ENCODE measurements at regions not wholly inside any gene's neighbourhood (a gene's known extent, or its start where the extent isn't known, plus 50 kb on each side); places are given as distances from the start of the nearest gene placed in this dataset.

DNA sequence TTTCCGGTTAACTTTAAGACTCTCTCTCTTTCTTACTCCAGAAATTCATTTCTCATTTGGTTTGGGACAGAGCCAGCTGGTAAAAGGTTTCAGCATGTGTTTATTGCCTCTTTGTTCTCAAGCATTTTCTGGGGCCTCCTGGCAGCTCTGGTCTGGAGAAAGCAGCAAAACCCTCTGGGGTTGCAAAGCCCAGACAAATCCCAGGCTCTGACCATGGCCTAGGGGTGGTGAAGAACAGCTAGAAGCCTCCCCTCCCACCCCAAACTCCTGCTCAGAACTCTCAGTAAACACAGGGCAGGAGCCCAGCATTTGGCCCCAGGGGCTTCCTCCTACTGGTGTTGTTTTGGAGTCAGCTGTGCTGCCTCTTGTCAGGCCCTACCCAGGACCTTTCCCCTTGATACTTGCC is 124.2 kb upstream of the SERP2 start:
- WGBS, 2 donors: 0 to 5% methylated on average over 1 of the region's 1 CpG
- intact Hi-C loops (cut with DNase I): no loop called here
- DNase-seq (no peak), ATAC-seq (ENCODE audit: low FRiP score) (peak; percentile 62)
- Histone ChIP-seq H3K4me1 (ENCODE audit: control insufficient read depth in 1 of 2, insufficient read depth in 2 of 2, low read length in 2 of 2) (peaks cover 0 to 5% of the 10 kb centered on the region in 2 donors), H3K9me3 (ENCODE audit: control insufficient read depth, low read length) (no peaks in the 10 kb centered on the region), H3K27ac (ENCODE audit: low read depth in 1 of 2, low read length in 2 of 2) (peak overlapping the region in 1 of 2 donors; percentile 61), H3K4me3 (ENCODE audit: low read length in 2 of 2) (no peak overlapping the region), H3K36me3 (ENCODE audit: control insufficient read depth in 1 of 2, insufficient read depth in 2 of 2, low read length in 1 of 2) (no peaks in the 10 kb centered on the region), H3K27me3 (ENCODE audit: control insufficient read depth in 1 of 2, insufficient read depth in 2 of 2, low read length in 1 of 2) (no peaks in the 10 kb centered on the region)

DNA sequence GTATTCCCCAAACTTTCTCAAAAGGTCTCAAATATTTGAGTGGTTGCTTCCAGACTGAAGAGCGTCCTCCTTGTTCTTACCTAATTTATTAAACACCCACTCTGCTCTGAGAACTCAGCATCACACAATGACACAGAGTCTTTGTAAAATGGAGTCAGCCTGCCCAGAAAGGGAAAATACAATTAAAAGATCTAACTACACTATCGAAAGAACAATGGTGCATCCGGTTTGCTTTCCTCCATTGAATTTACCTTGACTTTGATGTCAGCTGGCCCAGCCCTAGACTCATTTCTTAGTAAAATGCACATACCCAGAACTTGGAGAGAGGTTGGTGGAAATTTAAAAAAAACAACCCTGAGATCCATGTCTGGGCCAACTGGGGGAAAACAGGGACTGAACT is 120.7 kb upstream of the SERP2 start:
- no peak for DNase-seq
- H3K27me3 ChIP-seq (ENCODE audit: control insufficient read depth in 1 of 2, insufficient read depth in 2 of 2, low read length in 1 of 2): no peaks in the 10 kb centered on the region
- no peak overlapping the region for H3K27ac ChIP-seq (ENCODE audit: low read depth in 1 of 2, low read length in 2 of 2)
- no peak for ATAC-seq (ENCODE audit: low FRiP score)
- intact Hi-C loops (cut with DNase I): no loop called here
- no peaks in the 10 kb centered on the region for H3K36me3 ChIP-seq (ENCODE audit: control insufficient read depth in 1 of 2, insufficient read depth in 2 of 2, low read length in 1 of 2)
- no peak overlapping the region for H3K4me3 ChIP-seq (ENCODE audit: low read length in 2 of 2)
- WGBS, 2 donors: 94 to 97% methylated on average over 3 of the region's 3 CpGs
- H3K4me1 ChIP-seq (ENCODE audit: control insufficient read depth in 1 of 2, insufficient read depth in 2 of 2, low read length in 2 of 2): peaks cover 0 to 5% of the 10 kb centered on the region in 2 donors
- H3K9me3 ChIP-seq (ENCODE audit: control insufficient read depth, low read length): no peaks in the 10 kb centered on the region

DNA sequence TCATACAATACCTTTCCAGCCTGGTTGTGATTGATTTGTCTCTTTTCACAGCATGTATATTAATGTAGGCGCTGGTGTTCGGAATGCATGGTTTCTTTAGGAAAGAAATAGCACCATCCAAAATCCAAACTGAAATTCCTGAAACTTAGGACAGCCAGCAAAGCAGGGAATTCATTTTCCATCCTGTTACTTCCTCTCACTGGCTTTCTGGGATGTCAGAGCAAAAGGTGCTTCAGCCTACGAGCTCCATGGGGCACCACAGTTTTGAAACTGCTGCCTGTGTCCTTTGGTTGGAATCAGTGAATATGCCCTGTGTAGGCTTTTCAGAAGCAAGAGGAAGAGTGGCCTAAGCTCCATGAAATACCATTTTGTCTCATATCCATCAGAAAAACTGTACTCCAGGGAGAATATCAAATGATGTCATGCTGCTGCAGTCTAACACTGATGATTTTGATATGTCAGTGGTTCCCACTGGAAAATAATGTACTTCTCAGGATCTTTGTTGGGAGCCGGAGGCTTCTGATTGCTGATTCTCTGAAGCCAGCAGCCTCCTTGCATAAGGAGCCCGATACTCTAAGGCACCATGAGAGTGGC is 117.8 kb upstream of the SERP2 start:
- no peak overlapping the region for H3K4me3 ChIP-seq (ENCODE audit: low read length in 2 of 2)
- H3K36me3 ChIP-seq (ENCODE audit: control insufficient read depth in 1 of 2, insufficient read depth in 2 of 2, low read length in 1 of 2): no peaks in the 10 kb centered on the region
- no peaks in the 10 kb centered on the region for H3K27me3 ChIP-seq (ENCODE audit: control insufficient read depth in 1 of 2, insufficient read depth in 2 of 2, low read length in 1 of 2)
- H3K27ac ChIP-seq (ENCODE audit: low read depth in 1 of 2, low read length in 2 of 2): no peak overlapping the region
- intact Hi-C loops (cut with DNase I): no loop called here
- no peak for DNase-seq
- H3K4me1 ChIP-seq (ENCODE audit: control insufficient read depth in 1 of 2, insufficient read depth in 2 of 2, low read length in 2 of 2): no peaks in the 10 kb centered on the region
- no peaks in the 10 kb centered on the region for H3K9me3 ChIP-seq (ENCODE audit: control insufficient read depth, low read length)
- no peak for ATAC-seq (ENCODE audit: low FRiP score)
- 92 to 94% methylated on average over 5 of the region's 5 CpGs for WGBS, 2 donors

DNA sequence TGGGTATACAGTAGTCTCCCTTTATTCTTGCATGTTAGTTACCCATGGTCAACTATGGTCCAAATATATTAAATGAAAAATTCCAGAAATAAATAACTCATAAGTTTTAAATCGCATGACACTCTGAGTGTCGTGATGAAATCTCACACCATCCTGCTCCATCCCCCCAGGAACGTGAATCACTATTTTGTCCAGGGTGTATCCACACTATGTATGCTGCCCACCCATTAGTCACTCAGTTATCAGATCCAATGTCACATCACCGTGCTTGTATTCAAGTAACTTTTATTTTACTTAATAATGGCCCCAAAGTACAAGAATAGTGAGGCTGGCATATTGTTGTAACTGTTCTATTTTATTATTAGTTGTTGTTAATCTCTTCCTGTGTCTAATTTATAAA is 115.8 kb upstream of the SERP2 start:
- Histone ChIP-seq H3K4me3 (ENCODE audit: low read length in 2 of 2) (no peak overlapping the region), H3K9me3 (ENCODE audit: control insufficient read depth, low read length) (no peaks in the 10 kb centered on the region), H3K4me1 (ENCODE audit: control insufficient read depth in 1 of 2, insufficient read depth in 2 of 2, low read length in 2 of 2) (no peaks in the 10 kb centered on the region), H3K36me3 (ENCODE audit: control insufficient read depth in 1 of 2, insufficient read depth in 2 of 2, low read length in 1 of 2) (no peaks in the 10 kb centered on the region), H3K27me3 (ENCODE audit: control insufficient read depth in 1 of 2, insufficient read depth in 2 of 2, low read length in 1 of 2) (no peaks in the 10 kb centered on the region), H3K27ac (ENCODE audit: low read depth in 1 of 2, low read length in 2 of 2) (no peak overlapping the region)
- 93 to 94% methylated on average over 4 of the region's 4 CpGs for WGBS, 2 donors
- DNase-seq (no peak), ATAC-seq (ENCODE audit: low FRiP score) (no peak)
- intact Hi-C loops (cut with DNase I): no loop called here

- Histone ChIP-seq H3K36me3 (ENCODE audit: control insufficient read depth in 1 of 2, insufficient read depth in 2 of 2, low read length in 1 of 2) (no peaks in the 10 kb centered on the region), H3K27ac (ENCODE audit: low read depth in 1 of 2, low read length in 2 of 2) (no peak overlapping the region), H3K9me3 (ENCODE audit: control insufficient read depth, low read length) (no peaks in the 10 kb centered on the region), H3K4me3 (ENCODE audit: low read length in 2 of 2) (no peak overlapping the region), H3K27me3 (ENCODE audit: control insufficient read depth in 1 of 2, insufficient read depth in 2 of 2, low read length in 1 of 2) (no peaks in the 10 kb centered on the region), H3K4me1 (ENCODE audit: control insufficient read depth in 1 of 2, insufficient read depth in 2 of 2, low read length in 2 of 2) (no peaks in the 10 kb centered on the region)
- no peak for ATAC-seq (ENCODE audit: low FRiP score)
- intact Hi-C loops (cut with DNase I): no loop called here
- peak in 1 of 2 donors; percentile 82 for DNase-seq
- 70 to 73% methylated on average over 12 of the region's 12 CpGs for whole genome bisulfite sequencing, 2 donors
Measured at GRCh38 chr13:44259045-44260027, 114.3 kb upstream of the SERP2 start.

GRCh38 chr13:44260336-44260735 is 113.3 kb upstream of the SERP2 start:
- Histone ChIP-seq H3K27ac (ENCODE audit: low read depth in 1 of 2, low read length in 2 of 2) (no peak overlapping the region), H3K27me3 (ENCODE audit: control insufficient read depth in 1 of 2, insufficient read depth in 2 of 2, low read length in 1 of 2) (no peaks in the 10 kb centered on the region), H3K4me3 (ENCODE audit: low read length in 2 of 2) (no peak overlapping the region), H3K4me1 (ENCODE audit: control insufficient read depth in 1 of 2, insufficient read depth in 2 of 2, low read length in 2 of 2) (no peaks in the 10 kb centered on the region), H3K36me3 (ENCODE audit: control insufficient read depth in 1 of 2, insufficient read depth in 2 of 2, low read length in 1 of 2) (no peaks in the 10 kb centered on the region), H3K9me3 (ENCODE audit: control insufficient read depth, low read length) (no peaks in the 10 kb centered on the region)
- no peak for DNase-seq
- no peak for ATAC-seq (ENCODE audit: low FRiP score)
- intact Hi-C loops (cut with DNase I): no loop called here
- WGBS, 2 donors: 97 to 98% methylated on average over 2 of the region's 2 CpGs

GRCh38 chr13:44263751-44264620 is 109.6 kb upstream of the SERP2 start:
- Histone ChIP-seq H3K4me1 (ENCODE audit: control insufficient read depth in 1 of 2, insufficient read depth in 2 of 2, low read length in 2 of 2) (peaks cover 0 to 4% of the 10 kb centered on the region in 2 donors), H3K4me3 (ENCODE audit: low read length in 2 of 2) (no peak overlapping the region), H3K9me3 (ENCODE audit: control insufficient read depth, low read length) (no peaks in the 10 kb centered on the region), H3K36me3 (ENCODE audit: control insufficient read depth in 1 of 2, insufficient read depth in 2 of 2, low read length in 1 of 2) (no peaks in the 10 kb centered on the region), H3K27ac (ENCODE audit: low read depth in 1 of 2, low read length in 2 of 2) (no peak overlapping the region), H3K27me3 (ENCODE audit: control insufficient read depth in 1 of 2, insufficient read depth in 2 of 2, low read length in 1 of 2) (no peaks in the 10 kb centered on the region)
- ATAC-seq (ENCODE audit: low FRiP score) (no peak), DNase-seq (no peak)
- intact Hi-C loops (cut with DNase I): no loop called here
- 82 to 85% methylated on average over 20 of the region's 20 CpGs for WGBS, 2 donors

GRCh38 chr13:44266305-44266704 is 107.3 kb upstream of the SERP2 start:
- no peaks in the 10 kb centered on the region for H3K9me3 ChIP-seq (ENCODE audit: control insufficient read depth, low read length)
- peaks cover 0 to 9% of the 10 kb centered on the region in 2 donors for H3K4me1 ChIP-seq (ENCODE audit: control insufficient read depth in 1 of 2, insufficient read depth in 2 of 2, low read length in 2 of 2)
- no peaks in the 10 kb centered on the region for H3K27me3 ChIP-seq (ENCODE audit: control insufficient read depth in 1 of 2, insufficient read depth in 2 of 2, low read length in 1 of 2)
- H3K27ac ChIP-seq (ENCODE audit: low read depth in 1 of 2, low read length in 2 of 2): no peak overlapping the region
- no peak overlapping the region for H3K4me3 ChIP-seq (ENCODE audit: low read length in 2 of 2)
- intact Hi-C loops (cut with DNase I): no loop called here
- DNase-seq (no peak), ATAC-seq (ENCODE audit: low FRiP score) (no peak)
- 95 to 98% methylated on average over 3 of the region's 3 CpGs for WGBS, 2 donors
- no peaks in the 10 kb centered on the region for H3K36me3 ChIP-seq (ENCODE audit: control insufficient read depth in 1 of 2, insufficient read depth in 2 of 2, low read length in 1 of 2)
